ENCODE measurements at regions not wholly inside any gene's neighbourhood (a gene's known extent, or its start where the extent isn't known, plus 50 kb on each side); places are given as distances from the start of the nearest gene placed in this dataset.
A peak's percentile ranks its signal among the peaks of the same experiment; 100 is the strongest.

DNA sequence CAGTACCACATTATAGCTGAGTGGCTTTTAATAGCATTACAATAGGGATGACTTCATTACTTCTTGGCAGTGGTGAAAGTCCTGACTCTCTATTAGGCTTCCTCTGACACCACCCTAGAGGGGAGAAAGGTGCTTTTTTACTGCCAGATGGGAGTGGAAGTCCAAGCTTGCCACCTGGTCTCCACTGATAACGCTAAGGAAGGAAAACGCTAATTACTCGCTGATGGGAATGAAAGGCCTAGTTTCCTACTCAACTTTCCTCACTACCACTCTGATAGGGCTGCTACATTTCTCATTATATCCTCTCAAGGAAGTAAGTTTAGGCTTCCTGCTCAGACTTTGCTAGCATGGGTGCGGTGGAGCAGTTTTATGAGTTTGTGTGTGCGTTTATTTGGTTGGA, 62.3 kb upstream of the PAGE3 start:
- no peak for DNase-seq
- H3K9me3 ChIP-seq (ENCODE audit: low read length): no peaks in the 10 kb centered on the region
- no peaks in the 10 kb centered on the region for H3K27me3 ChIP-seq (ENCODE audit: low read length)
- no peaks in the 10 kb centered on the region for H3K4me1 ChIP-seq (ENCODE audit: low read length)
- H2AFZ ChIP-seq (ENCODE audit: low read length): no peak overlapping the region
- H3K4me2 ChIP-seq (ENCODE audit: low read depth, low read length, poor library complexity, severe bottlenecking): no peak overlapping the region
- H3K9ac ChIP-seq (ENCODE audit: low read length): no peak overlapping the region
- H3K27ac ChIP-seq (ENCODE audit: low read length): no peak overlapping the region
- H3K79me2 ChIP-seq (ENCODE audit: low read length): no peaks in the 10 kb centered on the region
- no peaks in the 10 kb centered on the region for H3K36me3 ChIP-seq (ENCODE audit: insufficient read depth, low read length)
- no peaks in the 10 kb centered on the region for H4K20me1 ChIP-seq (ENCODE audit: insufficient read depth, low read depth, low read length)
- H3K9me2 ChIP-seq (replicated peaks; ENCODE audit: insufficient read depth, low read length): no peaks in the 10 kb centered on the region
- no peak overlapping the region for H3K4me3 ChIP-seq (ENCODE audit: low read length)

DNA sequence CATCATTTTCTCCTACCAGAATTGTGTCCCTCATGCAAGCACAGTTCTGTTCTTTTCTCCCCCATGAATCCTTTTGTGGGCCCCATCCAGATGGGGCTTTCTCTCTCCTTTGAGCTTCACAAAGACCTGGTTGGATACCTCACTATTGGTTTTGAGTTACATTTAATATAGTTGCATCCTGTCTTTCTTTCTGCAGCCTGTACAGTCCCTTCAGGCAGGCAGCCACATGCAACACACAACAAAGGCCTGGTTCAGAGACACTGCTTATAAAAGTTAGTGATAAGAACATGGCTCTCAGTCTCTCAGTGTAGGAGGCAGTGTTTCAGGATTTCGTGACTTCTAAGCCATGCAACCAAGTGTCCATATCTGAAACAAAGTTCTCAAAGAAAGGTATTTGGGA, 70.6 kb upstream of the PAGE3 start:
- Histone ChIP-seq H3K79me2 (ENCODE audit: low read length) (no peaks in the 10 kb centered on the region), H3K27ac (ENCODE audit: low read length) (no peak overlapping the region), H3K4me3 (ENCODE audit: low read length) (no peak overlapping the region), H4K20me1 (ENCODE audit: insufficient read depth, low read depth, low read length) (no peaks in the 10 kb centered on the region), H2AFZ (ENCODE audit: low read length) (no peak overlapping the region), H3K4me1 (ENCODE audit: low read length) (no peaks in the 10 kb centered on the region), H3K9me2 (replicated peaks; ENCODE audit: insufficient read depth, low read length) (no peaks in the 10 kb centered on the region), H3K4me2 (ENCODE audit: low read depth, low read length, poor library complexity, severe bottlenecking) (no peak overlapping the region), H3K9me3 (ENCODE audit: low read length) (no peaks in the 10 kb centered on the region; the same call in 1 of the 2 replicates), H3K9ac (ENCODE audit: low read length) (no peak overlapping the region), H3K27me3 (ENCODE audit: low read length) (no peaks in the 10 kb centered on the region), H3K36me3 (ENCODE audit: insufficient read depth, low read length) (no peaks in the 10 kb centered on the region)
- no peak for DNase-seq

GRCh38 chrX:55336176-55336575, 71.5 kb upstream of the PAGE3 start:
- H2AFZ ChIP-seq (ENCODE audit: low read length): no peak overlapping the region
- H3K4me3 ChIP-seq (ENCODE audit: low read length): no peak overlapping the region
- no peaks in the 10 kb centered on the region for H3K4me1 ChIP-seq (ENCODE audit: low read length)
- no peaks in the 10 kb centered on the region for H3K9me2 ChIP-seq (replicated peaks; ENCODE audit: insufficient read depth, low read length)
- H3K79me2 ChIP-seq (ENCODE audit: low read length): no peaks in the 10 kb centered on the region
- no peaks in the 10 kb centered on the region; the same call in 1 of the 2 replicates for H3K9me3 ChIP-seq (ENCODE audit: low read length)
- H4K20me1 ChIP-seq (ENCODE audit: insufficient read depth, low read depth, low read length): no peaks in the 10 kb centered on the region
- H3K4me2 ChIP-seq (ENCODE audit: low read depth, low read length, poor library complexity, severe bottlenecking): no peak overlapping the region
- no peak for DNase-seq
- H3K27me3 ChIP-seq (ENCODE audit: low read length): no peaks in the 10 kb centered on the region
- H3K9ac ChIP-seq (ENCODE audit: low read length): no peak overlapping the region
- H3K27ac ChIP-seq (ENCODE audit: low read length): no peak overlapping the region
- no peaks in the 10 kb centered on the region for H3K36me3 ChIP-seq (ENCODE audit: insufficient read depth, low read length)

DNA sequence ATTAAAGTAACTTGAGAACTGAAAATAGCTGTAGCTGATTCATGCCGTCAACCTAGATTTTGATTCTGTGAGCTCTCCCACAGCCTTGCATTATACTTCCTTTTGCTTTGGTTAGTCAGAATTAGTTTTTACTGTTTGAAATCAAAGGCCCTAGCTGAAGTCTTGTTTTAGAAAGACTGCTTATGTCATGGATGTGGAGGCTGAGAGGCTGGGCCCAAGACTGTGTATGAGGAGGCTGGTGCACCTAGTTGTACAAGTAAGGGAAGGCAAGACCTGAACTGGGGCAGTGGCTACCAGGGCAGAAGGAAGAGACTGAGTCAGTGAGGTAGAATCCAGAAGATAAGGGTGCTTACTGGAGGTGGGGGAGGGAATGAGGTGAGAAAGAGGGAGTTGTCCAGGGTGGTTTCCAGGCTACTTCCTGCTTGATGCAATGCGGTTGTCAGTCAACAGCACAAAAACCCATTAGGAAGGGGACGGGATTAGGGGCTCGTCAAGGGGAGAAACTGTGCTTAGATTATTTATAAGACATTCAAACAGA, 76.2 kb upstream of the PAGE3 start:
- H3K27me3 ChIP-seq (ENCODE audit: low read length): no peaks in the 10 kb centered on the region
- no peaks in the 10 kb centered on the region for H3K9me3 ChIP-seq (ENCODE audit: low read length)
- no peak overlapping the region for H3K9ac ChIP-seq (ENCODE audit: low read length)
- no peaks in the 10 kb centered on the region for H3K4me1 ChIP-seq (ENCODE audit: low read length)
- H3K4me3 ChIP-seq (ENCODE audit: low read length): no peak overlapping the region
- no peaks in the 10 kb centered on the region for H3K36me3 ChIP-seq (ENCODE audit: insufficient read depth, low read length)
- H3K4me2 ChIP-seq (ENCODE audit: low read depth, low read length, poor library complexity, severe bottlenecking): no peak overlapping the region
- no peak overlapping the region for H3K27ac ChIP-seq (ENCODE audit: low read length)
- no peaks in the 10 kb centered on the region for H3K79me2 ChIP-seq (ENCODE audit: low read length)
- no peaks in the 10 kb centered on the region for H4K20me1 ChIP-seq (ENCODE audit: insufficient read depth, low read depth, low read length)
- H2AFZ ChIP-seq (ENCODE audit: low read length): no peak overlapping the region
- no peaks in the 10 kb centered on the region for H3K9me2 ChIP-seq (replicated peaks; ENCODE audit: insufficient read depth, low read length)
- DNase-seq: no peak

DNA sequence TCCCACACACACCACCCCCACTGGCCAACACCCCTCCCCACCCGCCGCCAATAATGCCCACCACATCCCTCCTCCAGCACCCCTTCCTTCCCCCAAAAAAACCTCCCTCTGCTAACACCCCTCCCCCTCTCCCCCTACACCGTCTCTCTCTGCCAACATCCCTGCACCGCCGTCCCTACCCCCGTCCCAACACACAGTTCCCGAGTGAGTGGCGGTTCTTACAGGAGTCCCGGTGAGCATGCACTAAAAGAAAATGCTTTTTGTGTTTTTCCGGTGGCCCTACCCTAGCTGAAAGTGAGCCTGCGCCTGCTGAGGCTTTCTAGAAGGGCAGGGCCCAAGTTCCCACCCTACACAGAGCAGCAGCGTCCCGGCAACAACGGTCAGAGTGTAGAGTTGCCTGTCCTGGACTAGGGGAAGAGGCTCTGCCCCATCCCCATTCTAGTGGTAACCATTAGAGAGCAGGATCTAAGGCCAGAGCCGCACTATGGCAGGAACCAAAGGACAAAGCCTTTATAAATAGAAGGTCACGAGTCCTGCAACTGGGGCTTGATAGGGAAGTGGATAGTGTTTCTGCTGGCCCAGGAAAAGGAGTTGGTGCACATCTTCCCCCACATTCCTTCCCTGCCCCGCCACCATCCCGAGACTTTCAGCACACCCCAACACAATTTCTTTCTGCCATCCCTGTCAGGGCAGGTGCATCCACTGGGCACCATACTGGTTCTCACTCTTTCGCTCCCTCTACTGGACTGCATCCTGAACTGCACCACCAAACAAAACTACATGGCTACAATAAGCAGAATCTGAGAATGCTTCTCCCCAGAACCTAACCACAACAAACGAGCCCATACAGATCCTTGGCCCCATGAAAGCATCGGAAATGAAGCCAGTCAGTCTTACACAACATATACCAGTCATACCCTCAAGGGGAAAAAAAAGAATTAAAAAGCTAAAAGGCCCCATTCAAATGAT, 78.1 kb upstream of the PAGE3 start:
- Histone ChIP-seq H3K27ac (ENCODE audit: low read length) (no peak overlapping the region), H3K27me3 (ENCODE audit: low read length) (no peaks in the 10 kb centered on the region), H3K9me2 (replicated peaks; ENCODE audit: insufficient read depth, low read length) (no peaks in the 10 kb centered on the region), H3K9me3 (ENCODE audit: low read length) (no peaks in the 10 kb centered on the region), H4K20me1 (ENCODE audit: insufficient read depth, low read depth, low read length) (no peaks in the 10 kb centered on the region), H3K36me3 (ENCODE audit: insufficient read depth, low read length) (no peaks in the 10 kb centered on the region), H3K4me2 (ENCODE audit: low read depth, low read length, poor library complexity, severe bottlenecking) (no peak overlapping the region), H2AFZ (ENCODE audit: low read length) (no peak overlapping the region), H3K9ac (ENCODE audit: low read length) (no peak overlapping the region), H3K4me1 (ENCODE audit: low read length) (no peaks in the 10 kb centered on the region), H3K79me2 (ENCODE audit: low read length) (no peaks in the 10 kb centered on the region), H3K4me3 (ENCODE audit: low read length) (no peak overlapping the region)
- DNase-seq: peak; percentile 73

DNA sequence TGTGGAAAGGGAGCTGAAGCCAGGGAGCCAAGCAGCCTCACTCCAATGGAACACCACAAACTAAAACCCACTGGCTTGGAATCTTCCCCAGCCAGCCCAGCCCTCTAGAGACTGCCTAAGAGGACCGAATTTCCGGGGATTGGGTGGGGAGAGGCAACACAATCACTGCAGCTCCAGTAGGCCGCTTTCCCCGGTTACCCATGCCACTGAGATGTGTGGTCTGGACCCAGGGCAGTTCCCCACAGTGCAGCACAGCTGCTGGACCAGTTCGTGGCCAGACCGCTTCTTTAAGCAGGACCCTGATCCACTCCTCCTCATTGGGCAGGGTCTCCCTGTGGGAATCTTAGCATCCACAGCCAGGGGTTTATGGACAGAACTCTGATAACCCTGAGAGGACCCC, 91.9 kb upstream of the PAGE3 start:
- H3K27me3 ChIP-seq (ENCODE audit: low read length): no peaks in the 10 kb centered on the region

DNA sequence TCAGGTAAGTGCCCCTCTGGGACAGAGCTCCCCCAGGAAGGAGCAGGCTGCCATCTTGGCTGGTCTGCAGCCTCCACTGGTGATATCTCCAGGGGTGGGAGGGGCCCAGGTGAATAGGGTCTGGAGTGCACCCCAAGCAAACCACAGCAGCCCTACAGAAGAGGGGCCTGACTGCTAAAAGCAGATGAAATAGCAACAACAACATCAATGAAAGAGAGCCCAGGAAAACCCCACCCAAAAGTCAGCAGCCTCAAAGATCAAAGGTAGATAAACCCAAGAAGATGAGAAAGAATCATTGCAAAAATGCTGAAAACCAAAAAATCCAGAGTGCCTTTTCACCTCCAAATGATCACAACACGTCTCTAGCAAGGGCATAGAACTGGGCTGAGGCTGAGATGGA, 92.5 kb upstream of the PAGE3 start:
- Histone ChIP-seq H3K4me3 (ENCODE audit: low read length) (no peak overlapping the region), H3K9me3 (ENCODE audit: low read length) (no peaks in the 10 kb centered on the region), H3K27me3 (ENCODE audit: low read length) (no peaks in the 10 kb centered on the region), H2AFZ (ENCODE audit: low read length) (no peak overlapping the region), H3K4me2 (ENCODE audit: low read depth, low read length, poor library complexity, severe bottlenecking) (no peak overlapping the region), H3K4me1 (ENCODE audit: low read length) (no peaks in the 10 kb centered on the region), H3K36me3 (ENCODE audit: insufficient read depth, low read length) (no peaks in the 10 kb centered on the region), H4K20me1 (ENCODE audit: insufficient read depth, low read depth, low read length) (no peaks in the 10 kb centered on the region), H3K79me2 (ENCODE audit: low read length) (no peaks in the 10 kb centered on the region), H3K9me2 (replicated peaks; ENCODE audit: insufficient read depth, low read length) (no peaks in the 10 kb centered on the region), H3K9ac (ENCODE audit: low read length) (no peak overlapping the region), H3K27ac (ENCODE audit: low read length) (no peak overlapping the region)
- no peak for DNase-seq

More for the DNA sequence above, 91.9 kb upstream of the PAGE3 start:
- Histone ChIP-seq H3K9me3 (ENCODE audit: low read length) (no peaks in the 10 kb centered on the region), H3K4me3 (ENCODE audit: low read length) (no peak overlapping the region), H3K9ac (ENCODE audit: low read length) (no peak overlapping the region), H3K27ac (ENCODE audit: low read length) (no peak overlapping the region), H3K4me2 (ENCODE audit: low read depth, low read length, poor library complexity, severe bottlenecking) (no peak overlapping the region), H2AFZ (ENCODE audit: low read length) (no peak overlapping the region), H3K9me2 (replicated peaks; ENCODE audit: insufficient read depth, low read length) (no peaks in the 10 kb centered on the region), H3K4me1 (ENCODE audit: low read length) (no peaks in the 10 kb centered on the region), H3K36me3 (ENCODE audit: insufficient read depth, low read length) (no peaks in the 10 kb centered on the region), H3K79me2 (ENCODE audit: low read length) (no peaks in the 10 kb centered on the region), H4K20me1 (ENCODE audit: insufficient read depth, low read depth, low read length) (no peaks in the 10 kb centered on the region)
- DNase-seq: no peak

GRCh38 chrX:55379396-55379795, 72.5 kb upstream of the MAGEH1 start:
- Histone ChIP-seq H3K27me3 (ENCODE audit: low read length) (no peaks in the 10 kb centered on the region), H3K4me3 (ENCODE audit: low read length) (no peak overlapping the region), H3K4me1 (ENCODE audit: low read length) (no peaks in the 10 kb centered on the region), H3K27ac (ENCODE audit: low read length) (no peak overlapping the region), H3K4me2 (ENCODE audit: low read depth, low read length, poor library complexity, severe bottlenecking) (no peak overlapping the region), H4K20me1 (ENCODE audit: insufficient read depth, low read depth, low read length) (no peaks in the 10 kb centered on the region), H3K79me2 (ENCODE audit: low read length) (no peaks in the 10 kb centered on the region), H3K36me3 (ENCODE audit: insufficient read depth, low read length) (no peaks in the 10 kb centered on the region), H3K9me3 (ENCODE audit: low read length) (no peaks in the 10 kb centered on the region; the same call in 1 of the 2 replicates), H3K9me2 (replicated peaks; ENCODE audit: insufficient read depth, low read length) (no peaks in the 10 kb centered on the region), H3K9ac (ENCODE audit: low read length) (no peak overlapping the region), H2AFZ (ENCODE audit: low read length) (no peak overlapping the region)
- no peak for DNase-seq
